Fibroblast of mammary gland (primary cell): ENCODE measurements at regions not wholly inside any gene's neighbourhood (a gene's known extent, or its start where the extent isn't known, plus 50 kb on each side); places are given as distances from the start of the nearest gene placed in this dataset.

ENCODE experiments used
- DNase-seq: peaks from one replicate; pipeline ENCODE4 v3.0.0-alpha.2; 2010; ENCODE audit warnings: low read depth
- H3K4me3 ChIP-seq: 2 replicates; pipeline ENCODE4 v1.5.1; 2011; ENCODE audit warnings: low read depth, mild to moderate bottlenecking, low read length, moderate library complexity; ENCODE audit not compliant: control insufficient read depth
- CTCF ChIP-seq: conservative IDR thresholded peaks from 2 replicates; pipeline ENCODE4 v1.5.1; 2011; ENCODE audit warnings: low read depth, low read length, inconsistent platforms; ENCODE audit not compliant: control insufficient read depth, insufficient read depth

- H3K4me3 ChIP-seq = no peak overlapping the region
- DNase-seq = no peak
- no peak for TF ChIP-seq CTCF
Observed at GRCh38 chr12:25034676-25035075, 85.8 kb upstream of the BCAT1 start.

- no peak for DNase-seq
- no peak for TF ChIP-seq CTCF
- no peak overlapping the region for H3K4me3 ChIP-seq
Observed at GRCh38 chr12:25025951-25026490, 77.1 kb upstream of the BCAT1 start.

- TF ChIP-seq CTCF = no peak
- H3K4me3 ChIP-seq = no peak overlapping the region
- no peak for DNase-seq
Observed at GRCh38 chr12:25025260-25025659, 76.4 kb upstream of the BCAT1 start.

GRCh38 chr12:25023808-25024207 is 74.9 kb upstream of the BCAT1 start:
- no peak for TF ChIP-seq CTCF
- H3K4me3 ChIP-seq = no peak overlapping the region
- DNase-seq = no peak

GRCh38 chr12:25020621-25021243 is 71.8 kb upstream of the BCAT1 start:
- no peak for TF ChIP-seq CTCF
- no peak overlapping the region for H3K4me3 ChIP-seq
- no peak for DNase-seq

GRCh38 chr12:25018146-25018545 is 69.2 kb upstream of the BCAT1 start:
- TF ChIP-seq CTCF = no peak
- no peak overlapping the region for H3K4me3 ChIP-seq
- DNase-seq = no peak
